Activated T-cell treated with anti-CD3 and anti-CD28 coated beads, Interleukin-2, amount 50 U/mL, for 1 hour (primary cell): ENCODE measurements at regions not wholly inside any gene's neighbourhood (a gene's known extent, or its start where the extent isn't known, plus 50 kb on each side); places are given as distances from the start of the nearest gene placed in this dataset.

Experiments used
- DNase-seq: peaks from one replicate; pipeline ENCODE4 v3.0.0-alpha.2; 2020

DNA sequence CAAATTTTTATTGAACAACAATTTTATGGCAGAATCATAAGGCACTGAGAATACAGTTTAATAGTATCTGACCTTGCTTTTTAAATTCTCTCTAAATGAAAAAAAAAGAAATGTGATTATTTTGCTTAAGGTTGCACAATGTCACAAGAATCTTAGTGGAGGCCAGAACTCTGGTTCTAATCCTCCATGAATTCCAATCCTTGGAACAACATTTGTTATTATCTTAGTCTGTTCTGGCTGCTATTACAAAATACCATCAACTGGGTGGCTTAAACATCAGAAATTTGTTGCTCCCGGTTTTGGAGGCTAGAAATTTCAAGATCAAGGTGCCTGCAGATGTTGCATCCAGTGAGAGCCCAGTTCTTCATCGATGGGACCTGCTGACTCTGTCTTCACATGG, 158.2 kb upstream of the POM121L12 start:
- no peak for DNase-seq

DNA sequence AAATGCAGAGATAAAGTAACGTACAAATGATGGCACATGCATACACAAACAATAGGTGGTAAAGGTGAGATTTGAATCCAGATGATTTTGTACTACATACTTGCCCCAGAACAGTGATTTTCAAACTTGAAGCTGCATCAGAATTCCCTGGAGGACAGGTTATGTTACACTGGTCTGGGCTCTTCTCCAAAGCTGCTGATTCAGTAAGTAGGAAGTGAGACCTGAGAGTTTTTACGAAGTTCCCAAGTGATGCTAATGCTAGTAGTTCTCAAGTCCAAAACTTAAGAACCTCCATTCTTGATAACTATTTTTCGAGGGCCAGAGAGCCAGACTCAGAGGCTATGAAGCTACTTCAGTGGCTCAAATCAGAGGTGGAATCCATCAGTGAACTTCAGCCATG, 159.0 kb upstream of the POM121L12 start:
- DNase-seq = no peak

DNA sequence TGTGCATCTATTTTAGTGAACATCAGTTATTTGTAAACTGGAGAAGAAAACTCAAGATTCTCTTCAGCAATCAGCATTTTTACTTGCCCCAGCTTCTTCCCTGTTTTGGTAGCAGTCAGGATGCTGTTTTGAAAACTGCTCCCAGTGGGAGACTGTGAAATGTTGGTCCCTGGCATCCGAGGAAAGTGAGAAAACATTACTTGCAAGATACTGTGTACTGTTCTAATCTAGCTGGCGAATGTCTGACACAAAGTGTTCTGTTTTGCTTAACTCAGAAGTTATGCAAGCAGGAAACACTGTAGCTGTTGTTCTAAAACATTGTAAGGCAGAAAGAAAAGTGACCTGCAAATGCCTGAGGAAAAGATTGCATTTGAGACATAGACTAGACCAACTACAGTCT, 171.8 kb upstream of the POM121L12 start:
- no peak for DNase-seq

GRCh38 chr7:52862321-52862720, 173.1 kb upstream of the POM121L12 start:
- no peak for DNase-seq

- DNase-seq = no peak
These were observed 178.1 kb upstream of the POM121L12 start for GRCh38 chr7:52857367-52857766.

GRCh38 chr7:52854681-52855080, 180.8 kb upstream of the POM121L12 start:
- DNase-seq = no peak

GRCh38 chr7:52851547-52851946, 183.9 kb upstream of the POM121L12 start:
- no peak for DNase-seq

DNA sequence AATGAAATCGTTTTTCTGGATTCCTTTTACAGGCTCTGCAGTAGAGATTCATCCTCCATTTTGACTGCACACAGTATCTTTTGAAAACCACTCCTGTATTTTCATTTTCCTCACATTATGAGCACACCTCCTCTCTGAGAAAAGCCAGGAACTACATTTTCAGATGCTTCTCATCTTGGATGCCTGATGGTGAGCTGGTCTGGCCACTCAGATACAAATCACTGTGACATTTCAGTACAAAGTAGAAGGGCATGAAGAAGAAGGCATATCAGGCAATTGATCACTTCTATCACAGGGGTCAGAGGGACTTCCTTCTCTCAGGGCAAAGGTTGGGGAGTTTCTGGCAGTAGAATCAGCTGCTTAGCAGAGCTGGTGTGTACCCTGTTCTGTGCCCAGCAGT, 192.0 kb upstream of the POM121L12 start:
- no peak for DNase-seq

DNA sequence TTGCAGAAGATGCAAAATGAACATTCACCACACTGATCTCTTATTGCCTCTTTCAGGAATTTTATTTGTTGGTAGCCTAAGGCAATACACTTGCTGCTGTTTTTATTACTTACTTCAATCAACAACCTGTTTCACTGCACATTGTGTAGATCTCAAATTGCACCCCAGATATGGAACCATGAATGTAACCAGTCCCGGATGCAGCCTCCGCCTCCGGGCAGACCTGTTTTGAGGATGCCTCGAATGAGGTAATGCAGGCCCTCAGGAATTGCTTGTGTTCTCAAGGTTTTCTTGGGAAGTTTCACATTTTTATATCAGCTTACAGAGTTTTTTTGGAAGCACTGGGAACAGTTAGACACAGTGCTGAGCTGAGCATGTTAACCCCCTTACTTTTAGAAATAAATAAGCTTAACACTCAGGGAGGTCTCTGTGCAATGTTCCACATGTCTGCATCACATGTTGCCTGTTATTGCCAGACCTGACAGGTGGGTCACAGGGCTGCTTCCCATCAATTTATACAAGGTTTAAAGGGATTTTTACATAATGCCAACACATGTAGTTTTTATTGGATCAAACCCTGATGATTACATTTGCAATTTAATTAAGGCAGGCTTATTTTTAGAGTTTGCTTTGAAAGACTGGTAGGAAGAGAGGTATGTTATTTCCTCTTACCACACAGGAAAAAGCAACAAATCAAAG, 193.1 kb upstream of the POM121L12 start:
- DNase-seq = no peak

DNA sequence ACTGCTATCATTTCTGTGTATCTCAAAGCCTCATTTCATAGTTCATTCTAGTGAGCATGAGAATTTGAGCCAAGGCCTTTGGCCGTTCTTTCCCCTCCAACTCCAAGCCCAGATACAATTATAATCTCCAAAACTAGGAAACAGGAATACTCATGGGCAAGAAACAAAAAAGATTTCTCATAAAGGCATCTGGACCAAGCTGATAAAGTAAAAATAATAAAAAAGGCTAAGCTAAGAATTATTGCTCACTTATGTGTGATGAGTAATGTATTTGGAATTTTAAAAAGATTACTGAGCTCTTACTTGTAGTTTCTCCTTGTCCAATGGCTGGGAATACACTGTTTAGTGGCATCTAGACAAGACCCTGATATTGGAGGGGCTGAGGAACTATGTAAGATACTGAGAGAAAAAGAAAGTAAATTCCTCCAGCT, 196.4 kb upstream of the POM121L12 start:
- no peak for DNase-seq

GRCh38 chr7:52831321-52831720, 204.1 kb upstream of the POM121L12 start:
- DNase-seq = no peak

GRCh38 chr7:52830801-52831200, 204.6 kb upstream of the POM121L12 start:
- DNase-seq = no peak

- no peak for DNase-seq
These were observed 208.7 kb upstream of the POM121L12 start for GRCh38 chr7:52826515-52827265.

DNA sequence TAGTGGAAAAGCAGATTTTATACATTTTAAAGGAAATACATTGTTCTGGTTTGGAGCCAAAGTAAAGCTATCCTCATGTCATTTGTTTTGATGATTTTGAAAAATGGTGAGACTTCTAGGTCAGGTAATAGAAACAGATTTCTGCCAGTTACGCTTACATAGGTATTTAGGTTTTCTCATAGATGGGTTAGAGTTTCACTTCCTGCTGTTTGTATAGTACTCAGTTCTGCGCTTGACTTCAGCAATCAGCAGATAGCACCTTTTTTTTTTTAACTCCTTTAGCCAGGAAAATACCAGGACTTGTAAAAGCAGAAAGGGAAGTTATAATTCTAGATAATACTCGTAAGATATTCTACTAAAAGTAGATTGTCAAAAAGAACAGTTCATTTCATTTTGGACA, 209.8 kb upstream of the POM121L12 start:
- DNase-seq = no peak

DNA sequence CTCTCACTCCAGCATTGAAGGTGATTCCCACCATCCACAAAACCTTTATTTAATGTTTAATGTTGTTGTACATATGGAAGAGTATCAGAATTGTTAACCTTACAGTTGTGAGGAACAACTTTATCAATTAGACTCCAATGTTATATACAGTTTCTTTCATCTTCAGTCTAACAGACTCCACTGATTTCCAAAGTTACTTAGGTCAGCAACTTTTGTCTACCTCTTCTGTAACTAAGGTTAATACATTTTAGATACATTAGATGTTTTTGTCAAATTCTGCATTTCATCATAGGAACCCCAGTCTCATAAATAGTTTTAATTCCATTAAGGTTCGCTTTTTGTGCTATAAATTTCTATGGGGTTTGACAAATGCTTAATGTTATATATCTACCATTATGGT, 223.9 kb upstream of the POM121L12 start:
- DNase-seq = no peak

DNA sequence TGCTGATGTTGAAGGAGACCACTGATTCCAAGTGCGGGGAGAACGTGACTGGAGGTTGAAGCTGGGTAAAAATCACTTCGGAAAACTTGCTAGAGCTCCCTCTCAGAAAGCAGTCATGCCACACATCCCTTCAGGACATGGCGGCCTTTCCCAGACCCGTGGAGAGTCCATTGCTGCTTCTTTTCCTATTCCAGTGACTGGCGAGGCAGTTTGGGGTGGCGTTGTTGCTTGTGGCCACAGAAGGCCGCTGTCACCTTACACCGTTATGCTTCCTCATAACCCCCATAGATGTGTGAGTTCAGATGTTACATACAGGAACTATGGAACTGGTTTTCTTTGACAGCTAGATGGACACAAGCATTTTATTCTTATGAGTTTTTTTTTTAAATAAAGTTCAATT, 235.6 kb upstream of the POM121L12 start:
- no peak for DNase-seq

DNA sequence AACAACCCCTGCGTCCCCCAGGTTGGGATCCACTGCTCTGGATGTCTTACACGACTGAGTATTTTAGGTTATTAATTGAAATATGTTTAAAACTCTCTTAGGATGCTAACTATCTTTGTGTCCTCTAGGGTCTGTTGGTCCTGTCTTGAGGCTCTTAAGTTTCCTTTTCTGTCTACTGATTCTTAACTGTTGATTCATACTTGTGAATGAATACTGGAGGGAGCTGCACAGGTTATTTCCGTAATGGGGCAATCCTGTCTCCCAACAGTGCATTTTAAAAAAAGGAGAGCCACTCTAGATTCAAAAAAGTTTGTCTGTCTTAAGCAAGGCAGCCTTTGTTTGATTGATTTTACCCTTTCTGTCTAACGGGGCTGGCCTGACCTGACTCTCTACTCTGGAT, 237.6 kb upstream of the POM121L12 start:
- no peak for DNase-seq

DNA sequence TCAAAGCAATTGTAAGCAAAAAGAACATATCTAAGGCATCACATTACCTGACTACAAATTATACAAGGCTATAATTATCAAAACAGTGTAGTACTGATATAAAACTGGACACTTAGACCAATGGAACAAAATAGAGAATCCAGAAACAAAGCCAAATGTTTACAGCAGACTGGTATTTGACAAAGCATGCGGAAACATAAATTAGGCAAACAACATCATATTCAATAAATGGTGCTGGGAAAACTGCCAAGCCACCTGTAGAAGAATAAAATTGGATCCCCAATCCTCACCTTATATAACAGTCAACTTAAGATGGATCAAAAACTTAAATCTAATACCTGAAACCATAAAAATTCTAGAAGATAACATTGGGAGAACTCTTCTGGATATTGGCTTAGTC, 240.8 kb upstream of the POM121L12 start:
- DNase-seq = no peak

- DNase-seq = no peak
These were observed 244.2 kb upstream of the POM121L12 start for GRCh38 chr7:52791176-52791700.

- no peak for DNase-seq
These were observed 249.3 kb upstream of the POM121L12 start for GRCh38 chr7:52786174-52786573.

DNA sequence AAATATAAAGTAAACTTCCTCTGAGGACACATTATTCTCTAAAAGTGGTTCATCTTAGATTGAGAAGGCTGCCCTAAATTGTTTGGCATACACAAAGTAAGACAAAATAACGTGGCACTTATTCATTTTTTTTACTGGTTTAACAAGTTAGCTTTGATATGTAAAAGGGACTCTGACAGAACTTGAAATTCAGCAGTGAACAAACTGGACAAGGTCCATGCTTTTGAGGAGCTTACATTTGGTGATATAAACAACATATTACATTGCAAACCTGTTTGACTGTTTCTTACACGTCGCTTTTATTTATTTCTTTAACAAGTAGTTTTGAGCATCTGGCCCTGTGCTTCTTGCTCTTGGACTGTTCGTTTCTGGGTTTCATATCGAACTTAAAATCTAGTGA, 253.1 kb upstream of the POM121L12 start:
- DNase-seq = no peak

GRCh38 chr7:52781250-52781649, 254.2 kb upstream of the POM121L12 start:
- no peak for DNase-seq

DNA sequence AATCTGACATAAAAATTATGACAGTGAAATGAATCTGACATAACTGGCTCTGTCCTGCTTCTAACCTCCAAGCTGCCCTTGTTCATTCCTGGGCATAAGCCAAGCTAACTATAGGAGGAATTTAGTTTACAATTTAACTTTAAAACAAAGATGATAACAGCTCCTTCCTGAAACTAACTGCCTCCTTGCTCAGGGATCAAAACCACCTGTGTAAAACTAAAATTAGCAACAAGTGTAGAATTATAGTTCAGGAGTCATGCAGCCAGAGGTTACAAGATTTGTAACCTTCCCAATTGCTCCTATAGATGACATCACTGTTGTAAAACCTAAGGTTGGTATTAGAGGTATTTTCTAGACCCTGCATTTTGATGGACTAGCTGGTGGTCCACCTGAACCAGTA, 256.4 kb upstream of the POM121L12 start:
- DNase-seq = no peak

DNA sequence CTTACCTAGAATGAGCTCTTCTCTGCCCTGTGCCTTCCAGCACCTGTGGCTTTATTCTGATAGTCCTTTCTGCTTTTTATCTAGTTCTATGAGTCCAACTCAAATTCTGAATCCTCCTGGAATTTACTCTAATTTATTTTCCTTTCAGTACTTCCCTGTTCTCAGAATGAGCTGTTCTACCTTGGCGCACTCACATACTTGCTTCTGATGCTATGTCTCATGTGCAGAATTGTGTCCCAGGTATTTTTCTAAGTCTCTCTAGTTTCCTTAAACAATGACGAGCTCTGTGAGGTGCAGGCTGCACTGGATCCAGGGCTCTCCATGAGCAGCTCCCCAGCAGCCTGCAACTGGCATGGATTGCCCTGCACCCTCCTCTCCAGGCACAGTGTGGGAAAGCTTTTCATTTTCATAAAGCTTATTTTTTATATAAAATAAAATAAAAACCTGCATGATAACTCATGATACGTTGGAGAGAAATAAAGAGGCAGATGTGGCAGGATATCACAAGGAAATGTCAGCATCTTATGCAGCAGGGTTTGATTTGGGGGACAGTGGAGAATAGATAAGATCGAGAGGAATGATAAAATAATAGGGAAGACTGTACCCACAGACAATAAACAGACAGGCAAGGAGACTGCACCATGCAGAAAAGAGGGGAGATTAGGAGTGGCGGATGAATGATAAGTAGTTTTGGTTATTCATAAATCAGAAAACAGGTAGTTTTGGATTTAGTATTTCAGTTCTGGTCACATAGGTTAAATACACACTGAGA, 258.2 kb upstream of the POM121L12 start:
- no peak for DNase-seq
